ENCODE measurements at regions not wholly inside any gene's neighbourhood (a gene's known extent, or its start where the extent isn't known, plus 50 kb on each side); places are given as distances from the start of the nearest gene placed in this dataset.

- no peak overlapping the region for H3K4me3 ChIP-seq (ENCODE audit: low read depth, low read length)
- no peak for DNase-seq (ENCODE audit: low read depth)
- TF ChIP-seq CTCF (IDR thresholded peaks at IDR 0.05; ENCODE audit: insufficient read depth, low read depth, low read length): no peak
These were observed 80.6 kb downstream of the MFSD1 start for GRCh38 chr3:158882445-158882844.

- no peak for TF ChIP-seq CTCF (IDR thresholded peaks at IDR 0.05; ENCODE audit: insufficient read depth, low read depth, low read length)
- peak; percentile 13 for DNase-seq (ENCODE audit: low read depth)
- no peak overlapping the region for H3K4me3 ChIP-seq (ENCODE audit: low read depth, low read length)
These were observed 94.9 kb downstream of the MFSD1 start for GRCh38 chr3:158896729-158897128.

- DNase-seq (ENCODE audit: low read depth): no peak
- no peak for TF ChIP-seq CTCF (IDR thresholded peaks at IDR 0.05; ENCODE audit: insufficient read depth, low read depth, low read length)
- no peak overlapping the region for H3K4me3 ChIP-seq (ENCODE audit: low read depth, low read length)
These were observed 104.9 kb downstream of the MFSD1 start for GRCh38 chr3:158906749-158907148.

DNA sequence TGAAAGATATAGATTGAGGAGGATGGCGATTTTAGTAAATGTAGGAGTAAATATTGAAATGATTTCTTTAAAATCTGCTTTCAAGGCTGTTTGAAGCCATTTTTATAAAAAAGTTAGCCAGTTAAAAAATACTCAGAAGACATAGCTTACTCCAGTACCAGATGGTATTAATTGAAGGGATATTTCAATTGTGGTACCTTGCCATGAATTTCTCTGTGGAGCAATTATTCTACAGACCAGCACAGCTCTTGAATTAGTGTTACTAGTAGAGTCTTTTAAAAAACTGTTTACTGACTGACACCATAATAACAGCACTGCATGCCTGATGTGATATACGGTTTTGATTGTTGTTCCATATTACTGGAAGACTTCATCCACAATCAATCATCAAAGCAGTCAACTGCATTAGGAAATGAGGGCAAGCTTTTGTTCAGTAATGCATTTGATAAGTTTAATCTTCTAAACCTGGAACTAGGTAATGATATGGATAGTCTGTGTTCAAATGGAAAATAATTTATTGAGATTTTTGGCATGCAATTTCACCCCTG, 106.4 kb downstream of the MFSD1 start:
- no peak for DNase-seq (ENCODE audit: low read depth)
- no peak for TF ChIP-seq CTCF (IDR thresholded peaks at IDR 0.05; ENCODE audit: insufficient read depth, low read depth, low read length)
- H3K4me3 ChIP-seq (ENCODE audit: low read depth, low read length): no peak overlapping the region

DNA sequence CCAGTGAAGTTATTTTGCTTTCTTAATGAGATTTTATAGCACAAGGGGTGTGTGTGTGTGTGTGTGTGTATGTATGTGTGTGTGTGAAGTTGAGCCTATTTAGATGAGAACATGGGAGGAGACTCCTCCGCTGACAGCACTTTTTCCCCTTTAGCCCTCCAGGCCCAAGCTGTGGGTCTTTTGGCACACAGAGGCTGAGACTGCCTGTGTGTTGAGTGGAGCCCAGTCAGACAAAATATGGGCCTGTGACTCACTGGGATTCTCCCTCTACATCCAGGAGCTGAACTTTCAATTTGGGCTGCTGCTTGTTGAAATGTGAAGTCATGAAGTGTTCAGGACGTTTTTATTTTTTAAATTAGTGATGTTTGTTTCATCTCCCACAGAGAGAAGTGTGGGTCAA, 108.0 kb downstream of the MFSD1 start:
- H3K4me3 ChIP-seq (ENCODE audit: low read depth, low read length): no peak overlapping the region
- TF ChIP-seq CTCF (IDR thresholded peaks at IDR 0.05; ENCODE audit: insufficient read depth, low read depth, low read length): no peak
- DNase-seq (ENCODE audit: low read depth): peak; percentile 60

GRCh38 chr3:158911586-158911985, 109.7 kb downstream of the MFSD1 start:
- H3K4me3 ChIP-seq (ENCODE audit: low read depth, low read length): no peak overlapping the region
- DNase-seq (ENCODE audit: low read depth): no peak
- TF ChIP-seq CTCF (IDR thresholded peaks at IDR 0.05; ENCODE audit: insufficient read depth, low read depth, low read length): no peak

DNA sequence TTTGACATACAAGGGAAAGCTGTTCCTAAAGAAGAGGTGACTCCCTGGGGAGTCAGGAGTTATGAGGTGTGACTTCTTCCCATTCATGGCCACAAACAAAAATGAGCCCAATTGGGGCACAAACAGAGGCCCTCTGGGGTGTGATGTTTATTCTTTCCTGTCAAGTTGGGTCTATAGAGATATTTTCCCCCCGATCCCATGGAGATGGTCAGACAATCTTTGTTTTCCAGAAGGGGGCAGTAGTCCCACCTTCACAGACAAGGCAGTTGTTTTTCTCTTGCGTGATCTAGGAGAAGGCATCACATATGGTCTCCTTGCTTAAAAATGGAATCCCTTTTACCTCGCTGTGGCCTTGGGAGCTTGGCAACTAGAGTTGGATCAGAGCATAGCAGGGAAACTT, 110.3 kb downstream of the MFSD1 start:
- no peak overlapping the region for H3K4me3 ChIP-seq (ENCODE audit: low read depth, low read length)
- DNase-seq (ENCODE audit: low read depth): no peak

More for the DNA sequence above, 110.3 kb downstream of the MFSD1 start:
- no peak for TF ChIP-seq CTCF (IDR thresholded peaks at IDR 0.05; ENCODE audit: insufficient read depth, low read depth, low read length)
